ENCODE measurements at regions not wholly inside any gene's neighbourhood (a gene's known extent, or its start where the extent isn't known, plus 50 kb on each side); places are given as distances from the start of the nearest gene placed in this dataset.
A peak's percentile ranks its signal among the peaks of the same experiment; 100 is the strongest.

- H3K27ac ChIP-seq, result no peak overlapping the region
- TF ChIP-seq CTCF (conservative IDR thresholded peaks at IDR 0.05), result no peak
- no peak for TF ChIP-seq ZFX (IDR thresholded peaks at IDR 0.05)
Observed at GRCh38 chr18:73545472-73545871, 602.2 kb downstream of the FBXO15 start.

- H3K27ac ChIP-seq, result no peak overlapping the region
- TF ChIP-seq CTCF (conservative IDR thresholded peaks at IDR 0.05) (no peak), ZFX (IDR thresholded peaks at IDR 0.05) (no peak)
Observed at GRCh38 chr18:73544617-73545016, 603.0 kb downstream of the FBXO15 start.

GRCh38 chr18:73544032-73544431 is 603.6 kb downstream of the FBXO15 start:
- no peak for TF ChIP-seq CTCF (conservative IDR thresholded peaks at IDR 0.05)
- TF ChIP-seq ZFX (IDR thresholded peaks at IDR 0.05), result no peak
- no peak overlapping the region for H3K27ac ChIP-seq

- H3K27ac ChIP-seq, result no peak overlapping the region
- TF ChIP-seq CTCF (conservative IDR thresholded peaks at IDR 0.05) (no peak), ZFX (IDR thresholded peaks at IDR 0.05) (no peak)
Observed at GRCh38 chr18:73535990-73536389, 611.6 kb downstream of the FBXO15 start.

GRCh38 chr18:73535189-73535588 is 612.4 kb downstream of the FBXO15 start:
- TF ChIP-seq ZFX (IDR thresholded peaks at IDR 0.05) (no peak), CTCF (conservative IDR thresholded peaks at IDR 0.05) (no peak)
- H3K27ac ChIP-seq, result peak overlapping the region; percentile 93

GRCh38 chr18:73531601-73532000 is 616.0 kb downstream of the FBXO15 start:
- H3K27ac ChIP-seq, result peak overlapping the region; percentile 90; the same call in 1 of the 2 replicates
- TF ChIP-seq ZFX (IDR thresholded peaks at IDR 0.05) (no peak), CTCF (conservative IDR thresholded peaks at IDR 0.05) (no peak)

GRCh38 chr18:73528066-73528465 is 619.6 kb downstream of the FBXO15 start:
- peak overlapping the region; percentile 20; the same call in 1 of the 2 replicates for H3K27ac ChIP-seq
- TF ChIP-seq CTCF (conservative IDR thresholded peaks at IDR 0.05) (no peak), ZFX (IDR thresholded peaks at IDR 0.05) (no peak)

Data from C4-2B (cell line).